ENCODE measurements at regions not wholly inside any gene's neighbourhood (a gene's known extent, or its start where the extent isn't known, plus 50 kb on each side); places are given as distances from the start of the nearest gene placed in this dataset.
A peak's percentile ranks its signal among the peaks of the same experiment; 100 is the strongest.

GRCh38 chr5:117837786-117838185 lies 1150.6 kb downstream of the DTWD2 start:
- H3K27ac ChIP-seq: no peak overlapping the region
- WGBS, 5 donors: 77 to 93% (median 84%) methylated on average over 4 of the region's 4 CpGs
- peaks cover 0 to 12% (median 0%) of the 10 kb centered on the region in 4 donors for H3K9me3 ChIP-seq
- intact Hi-C loops (cut with DNase I; ENCODE audit: low total_unique reads): no loop called here
- no peaks in the 10 kb centered on the region for H3K27me3 ChIP-seq
- DNase-seq: no peak
- no peaks in the 10 kb centered on the region for H3K4me1 ChIP-seq
- H3K4me3 ChIP-seq: no peak overlapping the region
- TF ChIP-seq, protein P1, sequence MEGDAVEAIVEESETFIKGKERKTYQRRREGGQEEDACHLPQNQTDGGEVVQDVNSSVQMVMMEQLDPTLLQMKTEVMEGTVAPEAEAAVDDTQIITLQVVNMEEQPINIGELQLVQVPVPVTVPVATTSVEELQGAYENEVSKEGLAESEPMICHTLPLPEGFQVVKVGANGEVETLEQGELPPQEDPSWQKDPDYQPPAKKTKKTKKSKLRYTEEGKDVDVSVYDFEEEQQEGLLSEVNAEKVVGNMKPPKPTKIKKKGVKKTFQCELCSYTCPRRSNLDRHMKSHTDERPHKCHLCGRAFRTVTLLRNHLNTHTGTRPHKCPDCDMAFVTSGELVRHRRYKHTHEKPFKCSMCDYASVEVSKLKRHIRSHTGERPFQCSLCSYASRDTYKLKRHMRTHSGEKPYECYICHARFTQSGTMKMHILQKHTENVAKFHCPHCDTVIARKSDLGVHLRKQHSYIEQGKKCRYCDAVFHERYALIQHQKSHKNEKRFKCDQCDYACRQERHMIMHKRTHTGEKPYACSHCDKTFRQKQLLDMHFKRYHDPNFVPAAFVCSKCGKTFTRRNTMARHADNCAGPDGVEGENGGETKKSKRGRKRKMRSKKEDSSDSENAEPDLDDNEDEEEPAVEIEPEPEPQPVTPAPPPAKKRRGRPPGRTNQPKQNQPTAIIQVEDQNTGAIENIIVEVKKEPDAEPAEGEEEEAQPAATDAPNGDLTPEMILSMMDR (IDR thresholded peaks at IDR 0.05): no peak
- TF ChIP-seq POLR2AphosphoS5 (IDR thresholded peaks at IDR 0.05) (no peak), POLR2A (IDR thresholded peaks at IDR 0.05) (no peak), EP300 (IDR thresholded peaks at IDR 0.05) (no peak)
- H3K36me3 ChIP-seq: no peaks in the 10 kb centered on the region

DNA sequence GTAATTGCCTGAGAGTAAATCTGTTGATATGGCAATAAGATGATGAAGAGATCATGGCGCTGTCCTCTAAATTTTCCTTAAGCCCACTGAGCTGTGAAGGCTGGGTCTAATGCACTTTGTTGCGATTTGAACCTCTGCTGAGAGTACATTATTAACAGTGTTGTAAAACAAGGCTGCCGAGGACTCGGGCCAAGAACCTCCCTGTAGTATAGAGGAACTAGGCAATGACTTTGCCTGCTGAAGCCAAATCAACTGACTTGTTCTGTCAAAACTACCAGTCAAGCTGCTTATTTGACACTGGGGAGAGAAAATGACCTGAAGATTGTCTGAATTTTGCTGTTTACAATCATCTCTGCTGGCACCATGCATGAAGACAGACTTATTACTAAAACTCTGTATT lies 1154.7 kb downstream of the DTWD2 start:
- Histone ChIP-seq H3K4me1 (no peaks in the 10 kb centered on the region), H3K27ac (no peak overlapping the region), H3K27me3 (no peaks in the 10 kb centered on the region), H3K36me3 (no peaks in the 10 kb centered on the region), H3K4me3 (no peak overlapping the region), H3K9me3 (peaks cover 0 to 5% (median 0%) of the 10 kb centered on the region in 4 donors)
- WGBS, 5 donors: 70 to 87% (median 86%) methylated on average over 4 of the region's 4 CpGs
- intact Hi-C loops (cut with DNase I; ENCODE audit: low total_unique reads): no loop called here
- peak in 1 of 2 donors; percentile 4 for DNase-seq
- TF ChIP-seq POLR2A (IDR thresholded peaks at IDR 0.05): no peak
- no peak for TF ChIP-seq EP300 (IDR thresholded peaks at IDR 0.05)
- TF ChIP-seq, protein P1 (IDR thresholded peaks at IDR 0.05): no peak
- no peak for TF ChIP-seq POLR2AphosphoS5 (IDR thresholded peaks at IDR 0.05)

DNA sequence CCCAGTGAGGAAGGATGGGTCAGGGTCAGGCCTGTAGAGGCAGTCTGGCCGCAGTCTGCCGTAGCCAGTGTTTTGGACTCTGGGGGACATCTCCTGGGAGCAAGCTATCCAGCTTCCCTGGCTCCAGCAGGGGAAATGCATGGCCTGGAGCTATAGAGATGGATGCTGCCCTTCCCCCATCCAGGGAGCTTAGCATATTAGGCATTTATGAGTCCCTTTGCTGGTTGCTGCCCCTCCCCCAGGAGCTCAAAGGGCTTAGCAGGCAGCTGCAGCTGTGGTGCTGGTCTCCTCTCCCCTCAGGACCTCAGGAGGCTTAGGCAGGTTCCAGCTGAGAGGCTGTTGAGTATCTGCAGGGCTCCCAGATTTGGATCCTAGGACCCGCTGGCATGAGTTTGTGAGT lies 1158.7 kb downstream of the DTWD2 start:
- no peaks in the 10 kb centered on the region for H3K4me1 ChIP-seq
- intact Hi-C loops (cut with DNase I; ENCODE audit: low total_unique reads): no loop called here
- peaks cover 0 to 16% (median 4%) of the 10 kb centered on the region in 4 donors for H3K9me3 ChIP-seq
- no peaks in the 10 kb centered on the region for H3K36me3 ChIP-seq
- no peak for DNase-seq
- TF ChIP-seq POLR2A (IDR thresholded peaks at IDR 0.05) (no peak), POLR2AphosphoS5 (IDR thresholded peaks at IDR 0.05) (no peak), EP300 (IDR thresholded peaks at IDR 0.05) (no peak)
- TF ChIP-seq, protein P1 (IDR thresholded peaks at IDR 0.05): no peak
- WGBS, 5 donors: 73 to 94% (median 87%) methylated on average over 3 of the region's 3 CpGs
- H3K27ac ChIP-seq: no peak overlapping the region
- no peak overlapping the region for H3K4me3 ChIP-seq
- H3K27me3 ChIP-seq: no peaks in the 10 kb centered on the region

DNA sequence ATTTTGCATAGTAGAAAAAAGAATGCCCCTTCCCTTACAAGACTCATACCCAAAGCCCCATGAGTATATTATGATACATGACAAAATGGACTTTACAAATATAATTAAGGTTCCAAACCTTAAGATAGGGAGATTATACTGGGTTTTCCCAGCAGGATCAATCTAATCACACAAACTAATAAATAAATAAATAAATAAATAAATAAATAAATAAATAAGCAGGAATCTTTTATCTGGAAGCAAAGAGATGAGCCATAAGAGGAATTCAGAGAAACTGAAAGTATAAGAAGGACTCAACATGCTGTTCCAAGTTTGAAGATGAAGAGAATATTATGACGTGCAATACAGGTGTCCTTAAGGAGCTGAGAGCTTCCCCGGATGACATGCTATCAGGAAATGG lies 1174.5 kb downstream of the DTWD2 start:
- Histone ChIP-seq H3K27ac (no peak overlapping the region), H3K4me3 (no peak overlapping the region), H3K36me3 (no peaks in the 10 kb centered on the region), H3K4me1 (no peaks in the 10 kb centered on the region), H3K27me3 (no peaks in the 10 kb centered on the region), H3K9me3 (peaks cover 0 to 9% (median 5%) of the 10 kb centered on the region in 4 donors)
- intact Hi-C loops (cut with DNase I; ENCODE audit: low total_unique reads): no loop called here
- TF ChIP-seq POLR2AphosphoS5 (IDR thresholded peaks at IDR 0.05) (no peak), EP300 (IDR thresholded peaks at IDR 0.05) (no peak), POLR2A (IDR thresholded peaks at IDR 0.05) (no peak)
- TF ChIP-seq, protein P1 (IDR thresholded peaks at IDR 0.05): no peak
- no peak for DNase-seq
- 87 to 94% (median 92%) methylated on average over 2 of the region's 2 CpGs for WGBS, 5 donors
